Tongue (tissue), 1 donor: ENCODE measurements at regions not wholly inside any gene's neighbourhood (a gene's known extent, or its start where the extent isn't known, plus 50 kb on each side); places are given as distances from the start of the nearest gene placed in this dataset.
"Not testable (repeated sequence)": the region's sequence is repeated elsewhere in the genome, so short reads cannot be mapped to it uniquely, and the experiment has no call there.

Source experiments
- DNase-seq: peaks from one replicate; pipeline ENCODE4 v3.0.0-alpha.2; 2015

DNA sequence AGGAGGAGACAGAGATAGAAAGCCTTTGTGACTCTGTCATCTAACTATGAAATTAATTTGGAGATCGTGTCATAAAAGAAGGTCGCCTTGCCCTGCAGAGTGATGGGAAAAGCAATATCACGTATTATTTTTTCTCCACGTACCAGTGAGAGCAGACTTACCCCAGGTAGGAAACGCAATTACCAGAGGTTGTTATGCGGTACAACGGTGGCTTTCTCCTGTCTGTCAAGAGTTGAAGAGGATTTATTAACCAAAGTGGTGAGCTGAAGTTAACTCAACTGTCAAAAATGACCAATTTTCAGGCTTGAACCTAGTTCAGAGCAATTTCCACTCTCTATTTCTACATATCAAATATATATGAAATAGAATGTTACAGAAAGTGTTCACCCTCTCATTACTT lies 282.6 kb upstream of the PFKP start:
- DNase-seq = no peak

DNA sequence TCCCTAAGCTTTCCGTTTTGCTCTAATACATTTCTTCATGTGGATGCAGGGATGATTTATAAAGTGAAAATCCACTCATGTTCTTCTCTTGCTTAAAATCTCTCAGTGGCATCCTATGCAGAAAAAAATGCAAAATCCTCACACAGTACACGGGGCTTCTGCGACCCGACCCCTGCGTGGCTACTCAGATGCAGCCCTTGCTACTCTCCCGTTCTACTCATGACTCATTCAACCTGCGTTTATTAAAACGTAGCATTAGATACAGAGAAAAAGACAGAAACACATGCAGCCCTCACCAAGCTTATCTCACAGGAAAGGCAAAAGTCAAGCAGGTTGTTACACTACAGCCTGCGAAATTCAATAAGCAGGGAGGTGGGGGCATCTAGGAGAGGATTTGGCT lies 284.4 kb upstream of the PFKP start:
- no peak for DNase-seq

DNA sequence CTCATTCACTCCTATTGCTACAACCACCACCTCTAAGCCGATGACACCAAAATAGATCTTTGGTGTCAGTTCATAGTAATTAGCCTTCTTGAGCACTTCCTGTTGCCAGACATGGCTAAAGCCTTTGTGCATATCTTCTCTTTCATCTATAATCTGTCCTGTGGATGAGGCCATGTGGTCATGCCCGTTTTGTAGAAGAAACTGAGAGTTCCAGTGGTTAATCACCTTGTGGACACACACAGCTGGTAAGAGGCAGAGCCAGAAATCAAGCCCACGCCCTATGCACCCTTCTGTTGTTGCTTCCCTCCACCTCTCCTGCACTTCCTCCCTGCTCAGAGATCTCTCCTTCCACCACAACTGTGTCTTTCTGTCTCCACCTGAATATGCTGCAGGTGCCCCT lies 285.1 kb upstream of the PFKP start:
- DNase-seq = no peak

DNA sequence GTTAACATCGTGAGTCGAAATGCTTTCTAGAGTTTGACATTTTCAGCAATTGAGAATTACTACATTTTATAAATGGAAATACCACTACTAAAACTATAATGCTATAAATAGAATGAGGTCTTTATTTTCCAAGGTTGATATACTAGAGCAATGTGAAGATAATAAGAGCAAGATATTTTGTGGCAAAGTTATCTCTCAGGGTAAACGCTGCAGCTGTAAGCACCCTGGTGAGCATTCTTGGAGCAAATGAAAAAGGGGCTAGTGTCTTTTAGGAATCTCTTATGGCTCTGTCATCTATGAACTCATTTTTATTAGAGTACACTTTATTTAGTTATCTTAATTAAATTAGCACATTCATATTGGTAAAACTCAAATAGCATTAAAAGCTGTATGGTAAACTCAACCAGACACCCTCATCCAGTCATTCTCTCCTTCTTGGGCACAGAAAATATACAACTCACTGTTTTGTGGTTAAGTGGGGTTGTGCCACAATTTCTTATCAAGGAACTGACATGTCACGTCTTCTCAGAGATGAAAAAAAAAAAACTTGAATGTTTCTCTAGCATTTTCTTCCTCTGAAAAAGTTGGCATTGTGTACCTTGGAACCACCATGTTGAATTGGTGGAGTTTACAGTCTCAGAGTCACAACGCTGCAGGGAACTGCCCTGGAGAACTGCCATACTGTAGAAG lies 289.5 kb upstream of the PFKP start:
- no peak for DNase-seq

DNA sequence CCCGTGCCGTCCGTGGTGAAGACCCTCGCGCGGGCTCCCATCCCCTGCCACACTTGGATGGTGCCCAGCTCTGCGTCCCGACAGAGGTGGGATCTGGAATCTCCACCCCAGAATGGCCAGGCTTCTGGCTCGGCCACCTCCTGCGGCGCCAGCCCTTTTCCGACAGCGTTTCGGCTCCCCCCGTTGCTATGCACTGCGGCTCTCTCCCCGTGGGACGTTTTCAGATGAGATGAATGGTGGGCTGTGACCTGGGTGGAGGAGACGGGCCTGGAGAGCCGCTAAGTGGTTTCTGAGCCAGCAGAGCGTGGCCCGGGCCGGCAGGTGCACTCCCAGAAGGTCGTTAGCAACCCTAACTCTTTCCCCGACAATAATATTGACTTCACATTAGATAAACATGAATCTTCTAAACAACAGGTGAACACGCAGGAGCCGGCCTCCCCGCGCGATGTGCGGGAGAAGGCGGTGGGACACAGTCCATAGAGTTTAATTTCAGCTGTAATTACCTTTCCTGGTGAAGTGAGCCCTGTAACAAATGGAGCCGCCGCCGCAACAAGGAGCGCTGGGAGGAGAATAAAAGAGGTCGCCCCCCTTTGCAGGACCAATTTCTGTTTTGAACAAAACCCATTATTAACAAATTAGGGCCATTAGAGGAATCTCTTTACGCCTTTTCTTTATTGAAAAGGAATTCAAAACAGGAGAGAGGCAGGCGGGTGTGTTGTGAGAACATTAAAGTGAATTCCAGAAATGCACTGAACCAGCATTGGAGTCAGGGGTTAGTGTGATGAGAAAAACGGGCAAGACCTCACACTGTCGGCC lies 294.3 kb upstream of the PFKP start:
- no peak for DNase-seq

DNA sequence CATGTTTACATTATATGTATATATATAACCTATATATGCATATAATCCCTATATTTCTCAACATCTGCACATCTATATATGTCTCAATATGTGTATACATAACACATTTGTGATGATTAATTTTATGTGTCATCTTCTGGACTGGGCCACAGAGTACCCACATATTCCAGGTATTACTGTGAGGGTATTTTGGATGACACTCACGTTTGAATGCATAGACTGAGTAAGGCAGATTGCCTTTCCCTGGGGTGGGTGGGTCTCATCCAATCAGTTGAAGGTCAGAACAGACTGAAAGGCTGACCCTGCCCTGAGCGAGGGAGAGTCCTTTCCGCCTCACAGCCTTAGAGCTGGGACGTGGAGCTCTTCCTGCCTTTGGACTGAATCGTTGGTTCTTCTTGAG lies 295.2 kb upstream of the PFKP start:
- no peak for DNase-seq

DNA sequence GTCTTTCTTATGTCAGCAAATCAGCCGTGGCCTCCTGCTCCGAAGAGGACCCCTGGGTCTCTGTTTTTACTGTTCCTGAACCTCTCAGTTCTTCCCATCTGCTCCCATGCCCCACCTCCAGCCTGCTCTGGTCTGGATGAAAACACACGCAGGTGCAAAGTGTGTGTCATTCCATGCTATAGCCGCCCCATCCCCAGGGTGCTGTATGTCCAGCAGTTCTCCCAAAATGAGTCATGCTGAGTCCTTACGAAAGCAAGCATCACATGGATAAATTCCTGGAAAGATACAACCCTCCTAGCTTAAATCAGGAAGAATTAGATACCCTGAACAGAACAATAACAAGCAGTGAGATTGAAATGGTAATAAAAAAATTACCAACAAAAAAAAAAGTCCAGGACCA lies 300.1 kb upstream of the PFKP start:
- not testable (repeated sequence) for DNase-seq

DNA sequence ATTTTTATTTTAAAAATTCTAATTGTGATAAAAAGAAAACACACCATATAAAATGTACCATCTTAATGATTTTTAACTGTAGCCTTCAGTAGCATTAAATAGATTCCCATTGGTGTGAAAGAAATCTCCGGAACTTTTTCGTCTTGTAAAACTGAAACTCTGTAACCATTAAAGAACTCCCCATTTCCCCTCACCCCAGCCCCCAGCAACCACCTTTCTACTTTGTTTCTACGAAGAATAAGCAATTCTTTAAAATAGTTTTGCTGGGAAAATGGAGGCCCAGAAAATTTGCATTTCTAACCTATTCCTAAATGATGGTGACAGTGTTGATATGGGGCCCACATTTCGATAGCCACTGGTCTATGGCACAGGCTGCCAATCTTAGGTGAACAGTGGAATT lies 305.4 kb upstream of the PFKP start:
- DNase-seq = no peak

DNA sequence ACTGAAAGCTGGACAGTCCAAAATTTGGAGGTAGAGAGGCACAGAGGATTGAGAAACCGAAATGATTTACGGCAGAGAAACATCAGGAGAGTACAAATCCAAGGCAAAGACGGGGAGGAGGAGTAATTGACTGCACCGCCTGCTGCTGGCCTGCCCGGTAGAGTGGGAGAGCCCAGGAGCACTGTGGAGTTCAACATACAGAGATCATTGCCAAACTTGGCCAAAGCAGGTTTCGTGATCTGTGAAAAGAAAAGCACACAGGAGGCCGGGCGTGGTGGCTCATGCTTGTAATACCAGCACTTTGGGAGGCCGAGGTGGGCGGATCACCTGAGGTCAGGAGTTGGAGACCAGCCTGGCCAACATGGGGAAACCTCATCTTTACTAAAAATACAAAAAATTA lies 306.0 kb upstream of the PFKP start:
- DNase-seq = no peak

DNA sequence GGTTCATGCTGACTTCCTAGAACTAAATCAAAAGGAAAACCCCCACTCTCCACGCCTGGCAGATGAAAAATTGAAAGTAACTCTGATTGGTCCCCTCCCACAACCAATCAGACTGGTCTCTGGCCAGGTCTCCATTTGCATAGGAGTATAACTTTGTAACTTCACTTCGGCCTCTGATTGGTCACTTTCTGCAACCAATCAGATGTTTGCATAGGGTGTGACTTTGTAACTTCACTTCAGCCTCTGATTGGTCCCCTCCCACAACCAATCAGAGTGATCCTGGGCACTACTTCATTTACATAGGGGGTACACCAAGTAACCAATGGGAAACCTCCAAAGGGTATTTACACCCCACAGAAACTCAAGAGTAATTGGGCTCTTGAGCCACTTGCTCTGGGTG lies 306.6 kb upstream of the PFKP start:
- DNase-seq = no peak

DNA sequence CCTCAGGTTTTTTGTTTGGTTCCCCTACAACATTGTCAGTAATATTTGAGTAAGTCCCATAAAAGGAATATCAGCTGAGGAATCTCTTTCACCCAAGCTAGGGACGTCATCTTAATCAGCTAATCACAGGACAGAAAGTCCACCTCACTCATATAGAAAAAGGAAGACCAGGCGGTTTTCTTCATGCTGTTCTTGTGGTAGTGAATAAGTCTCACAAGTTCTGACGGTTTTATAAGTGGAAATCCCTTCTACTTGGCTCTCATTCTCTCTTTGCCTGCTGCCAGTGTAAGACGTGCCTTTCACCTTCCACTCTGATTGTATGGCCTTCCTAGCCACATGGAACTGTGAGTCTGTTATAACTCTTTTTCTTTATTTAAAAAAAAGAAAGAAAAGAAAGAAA lies 308.1 kb upstream of the PFKP start:
- DNase-seq = no peak

DNA sequence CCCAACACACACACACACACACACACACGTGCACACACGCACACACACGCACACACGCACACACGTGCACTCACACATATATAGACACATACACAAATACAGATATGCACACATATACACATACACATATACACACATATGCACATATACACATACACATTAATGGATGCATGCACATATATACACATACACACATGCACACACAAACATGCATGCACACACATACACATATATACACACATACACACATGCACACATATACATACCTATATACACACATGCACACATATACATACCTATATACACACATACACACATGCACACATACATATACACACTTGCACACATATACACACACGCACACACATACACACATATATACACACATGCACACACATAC lies 312.4 kb upstream of the PFKP start:
- no peak for DNase-seq

DNA sequence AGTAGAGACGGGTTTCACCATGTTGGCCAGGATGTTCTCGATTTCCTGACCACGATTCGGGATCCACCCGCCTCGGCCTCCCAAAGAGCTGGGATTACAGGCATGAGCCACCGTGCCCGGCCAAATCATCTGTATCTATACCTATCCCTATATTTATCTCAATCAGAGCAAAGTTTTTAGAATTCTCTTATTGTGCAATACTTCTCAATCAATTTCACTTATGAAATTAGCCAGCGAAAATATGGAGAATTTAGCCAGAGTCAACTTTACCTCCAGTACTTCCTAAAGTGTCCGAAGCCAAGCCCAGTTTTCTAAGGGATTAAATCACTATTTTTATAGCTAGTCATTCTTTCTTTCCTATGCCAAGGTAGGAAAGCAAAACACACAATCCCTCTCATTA lies 319.1 kb upstream of the PFKP start:
- no peak for DNase-seq

DNA sequence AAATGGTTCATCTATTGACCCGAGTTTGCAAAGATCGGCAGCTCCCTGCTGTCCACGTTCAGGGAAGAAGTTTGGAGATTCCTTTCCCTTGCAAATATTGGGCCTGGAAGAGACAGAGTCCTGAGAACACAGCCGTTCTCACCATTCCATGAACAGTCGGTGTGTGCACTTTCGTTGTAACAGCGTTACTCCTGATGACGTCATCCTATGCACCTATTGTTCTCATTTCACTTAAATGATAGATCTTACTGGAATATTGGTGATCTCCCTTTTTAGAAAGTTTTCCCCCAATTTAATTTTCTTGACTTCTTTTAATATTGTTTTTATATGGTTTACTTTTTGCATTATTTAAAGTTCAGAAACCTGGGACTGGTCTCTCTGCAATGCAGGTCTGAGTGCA lies 320.7 kb upstream of the PFKP start:
- no peak for DNase-seq

DNA sequence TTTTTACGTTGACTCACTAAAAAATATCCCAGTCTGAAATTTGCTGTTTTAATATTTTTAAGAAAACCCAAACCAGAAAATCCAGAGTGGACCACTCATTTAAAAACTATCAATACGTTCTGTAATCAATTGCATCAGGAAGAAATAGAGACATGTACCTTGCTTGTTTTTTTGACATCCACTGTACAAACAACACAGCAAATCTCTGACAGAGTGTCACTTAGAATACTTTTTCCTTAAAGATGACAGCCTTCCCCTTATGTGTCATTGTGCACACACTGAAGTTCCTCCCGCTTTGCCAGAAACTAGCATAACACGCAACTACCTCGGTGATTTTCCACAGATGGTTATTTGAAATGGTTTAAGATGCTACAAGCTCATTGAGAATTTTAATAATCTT lies 321.7 kb upstream of the PFKP start:
- DNase-seq = no peak

DNA sequence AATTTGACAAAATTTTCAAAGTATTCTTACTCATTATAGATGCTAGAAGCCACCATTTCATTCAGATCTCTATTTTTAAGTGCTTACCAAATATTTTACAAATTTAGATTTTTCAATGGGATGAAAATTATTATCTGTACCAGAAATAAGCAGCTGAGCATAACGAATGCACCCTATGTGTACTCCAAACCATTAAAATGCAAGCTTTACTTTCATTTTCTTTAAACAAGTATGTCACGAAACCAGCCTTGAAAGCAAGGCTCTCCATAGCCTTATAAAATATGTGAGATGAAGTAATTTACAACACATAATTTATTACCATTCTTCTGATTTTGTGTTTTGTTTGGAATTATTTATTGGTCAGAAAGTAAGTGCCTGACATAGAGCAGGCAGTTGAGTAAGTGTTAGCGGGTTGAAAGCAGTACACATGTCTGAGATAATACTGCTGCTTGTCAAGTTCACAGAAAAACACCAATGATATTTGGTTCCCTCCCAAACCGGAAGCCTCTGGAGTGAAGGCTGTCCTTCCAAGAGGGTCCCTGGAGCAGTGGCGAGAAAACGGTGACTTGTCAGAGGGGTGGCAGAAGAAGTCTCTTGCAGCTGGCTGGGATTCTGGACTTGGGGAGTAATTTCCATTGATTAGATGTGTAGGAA lies 322.7 kb upstream of the PFKP start:
- no peak for DNase-seq

DNA sequence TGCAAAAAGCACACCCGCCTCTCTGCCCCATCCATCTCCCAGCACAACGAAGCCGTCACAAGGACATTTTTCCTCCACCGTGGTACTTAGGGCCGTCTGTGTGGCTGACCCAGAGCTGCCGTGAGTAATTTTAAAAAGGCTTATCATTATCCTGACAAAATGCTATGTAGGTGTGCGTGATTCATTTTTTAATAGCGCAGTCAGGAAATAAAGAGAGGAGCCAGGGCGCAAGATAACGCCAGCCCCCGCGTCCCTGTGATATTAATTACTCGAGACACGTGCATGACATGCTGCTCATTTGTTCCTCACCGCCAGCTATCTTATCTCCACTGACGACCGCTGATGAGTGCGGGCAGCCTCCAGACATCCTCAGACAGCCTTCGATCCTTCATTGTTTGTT lies 332.7 kb upstream of the PFKP start:
- no peak for DNase-seq

DNA sequence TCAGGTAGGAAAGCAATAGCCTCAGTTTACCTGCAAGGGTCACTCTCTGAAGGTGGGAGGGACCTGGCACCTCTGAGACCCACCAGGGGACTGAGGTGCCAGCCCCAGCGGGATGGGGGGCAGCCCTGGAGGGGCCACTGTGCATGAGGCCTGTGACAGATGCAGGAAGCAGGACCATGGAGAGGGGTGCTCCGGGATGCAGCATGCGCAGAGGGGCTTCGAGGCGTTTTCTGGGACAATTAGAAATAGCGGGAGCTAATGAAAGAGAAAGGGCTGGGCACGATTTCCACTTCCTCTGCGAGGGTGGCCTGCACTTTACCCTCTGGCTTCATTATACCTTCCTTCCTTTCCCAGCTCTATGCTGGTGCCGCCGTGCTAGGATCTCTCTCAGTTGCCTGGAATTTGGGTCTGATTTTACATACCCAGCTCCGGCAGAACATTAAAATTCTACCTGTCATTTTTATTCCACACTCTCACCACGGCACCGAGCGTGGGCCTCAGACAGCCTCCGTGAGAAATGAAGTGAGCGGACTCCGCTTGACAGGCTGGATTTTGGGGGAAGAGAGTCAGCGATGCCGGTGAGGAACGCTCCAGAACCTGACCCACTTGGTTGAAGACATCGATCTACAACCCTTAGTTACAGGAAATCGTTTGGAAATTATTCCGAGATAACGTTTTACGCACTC lies 333.9 kb upstream of the PFKP start:
- DNase-seq = no peak

DNA sequence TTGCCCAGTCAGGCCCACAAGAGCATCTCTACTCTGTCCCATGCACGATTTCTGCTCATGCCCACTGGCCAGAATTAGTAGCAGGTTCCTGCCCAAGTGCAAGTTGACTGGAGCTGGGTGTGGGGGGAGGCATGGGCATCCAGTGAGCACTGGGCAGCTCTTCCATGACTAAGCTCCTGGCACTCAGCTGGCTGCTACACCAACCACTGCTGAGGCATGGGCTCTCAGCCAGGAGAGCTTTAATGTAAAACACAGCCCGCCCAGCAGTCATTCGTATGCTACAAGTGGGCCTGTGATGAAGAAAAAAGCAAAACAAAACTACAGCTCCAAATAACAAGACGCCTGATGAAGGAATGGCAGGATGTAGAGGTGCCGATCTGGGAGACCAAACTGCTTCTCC lies 335.4 kb upstream of the PFKP start:
- peak; percentile 5 for DNase-seq

DNA sequence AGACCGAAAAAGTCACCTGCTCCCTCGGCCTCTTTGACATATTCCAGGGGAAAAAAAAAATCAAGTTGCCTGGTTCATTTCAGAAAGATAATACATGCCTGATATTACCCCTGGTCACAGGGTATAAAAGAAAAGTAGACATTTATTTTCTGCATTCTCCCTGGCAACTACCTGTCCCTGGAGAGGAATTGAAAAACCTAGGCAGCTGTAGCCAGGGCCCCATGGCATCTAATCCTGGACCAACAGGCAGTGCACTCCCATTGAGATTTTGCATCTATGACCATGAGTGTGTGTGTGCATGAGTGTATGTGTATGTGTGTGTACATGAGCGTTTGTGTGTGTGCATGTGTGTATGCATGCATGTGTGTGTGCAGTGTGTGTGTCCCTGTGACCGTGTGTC lies 338.2 kb upstream of the PFKP start:
- no peak for DNase-seq

DNA sequence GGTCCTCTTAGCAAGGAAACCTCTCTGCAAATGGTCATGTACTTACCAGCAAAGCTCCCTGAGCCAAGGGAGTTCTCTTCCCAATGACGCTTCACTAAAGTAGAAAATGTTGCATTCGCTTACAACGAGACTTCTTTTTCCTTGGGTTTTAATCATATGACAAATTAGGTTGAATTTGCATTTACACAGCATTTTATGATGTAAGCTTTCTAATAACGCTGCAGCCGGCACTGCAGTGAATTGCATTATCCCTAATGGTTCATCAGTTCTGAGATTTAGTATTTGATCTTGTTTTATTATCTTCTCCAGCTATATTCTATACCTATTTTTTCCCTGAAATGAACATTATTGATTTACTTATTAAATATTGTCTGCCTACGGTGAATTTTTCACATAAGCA lies 339.3 kb upstream of the PFKP start:
- DNase-seq = no peak

DNA sequence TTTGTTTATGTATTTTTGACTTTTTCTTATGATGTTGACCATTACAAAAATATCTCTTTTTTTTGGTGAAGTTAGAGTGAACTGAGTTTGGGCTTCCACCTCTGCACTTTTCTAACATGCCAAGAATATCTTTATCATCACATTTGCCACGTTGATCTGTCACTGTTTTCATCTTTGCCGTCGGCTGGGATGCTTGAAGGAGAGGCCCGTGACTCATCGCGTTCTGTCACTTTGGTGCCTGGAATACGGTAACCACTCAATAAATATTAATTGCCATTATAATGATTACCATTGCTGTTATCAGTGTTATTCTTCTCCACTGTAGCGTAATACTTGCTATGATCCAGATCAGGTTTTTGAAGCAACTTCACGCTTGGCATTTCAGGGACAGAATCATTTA lies 350.8 kb upstream of the PFKP start:
- DNase-seq = no peak

DNA sequence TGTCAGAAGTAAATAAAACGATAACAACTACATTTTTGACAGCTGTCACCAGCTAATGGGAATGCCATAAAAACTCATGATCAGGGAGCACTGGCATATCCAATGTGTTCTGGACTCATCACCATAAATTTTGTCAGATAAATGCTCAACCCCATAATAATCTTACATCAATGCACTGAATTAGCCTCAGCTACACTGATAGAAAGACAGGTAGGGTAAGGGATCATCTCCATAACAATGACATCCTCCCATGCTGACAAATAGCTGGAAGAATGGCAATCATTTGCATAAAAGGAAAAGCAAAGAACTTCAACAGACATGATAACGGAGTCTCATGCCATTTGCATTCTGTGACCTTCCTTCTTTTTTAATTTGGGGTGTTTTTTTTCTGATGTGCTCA lies 352.8 kb upstream of the PFKP start:
- DNase-seq = no peak
